H9 (cell line): ENCODE measurements at regions not wholly inside any gene's neighbourhood (a gene's known extent, or its start where the extent isn't known, plus 50 kb on each side); places are given as distances from the start of the nearest gene placed in this dataset.

ENCODE experiments used
- DNase-seq: peaks from one replicate; pipeline ENCODE4 v3.0.0-alpha.2; 2017
- H2AFZ ChIP-seq: one replicate; pipeline ENCODE4 v1.6.1; 2013; ENCODE audit warnings: mild to moderate bottlenecking, low read length, control low read depth, moderate library complexity
- H2AK5ac ChIP-seq: 2 replicates; pipeline ENCODE4 v1.6.1; 2013; ENCODE audit warnings: low read length, control low read depth, mixed read lengths; ENCODE audit not compliant: insufficient read length
- H2BK120ac ChIP-seq: one replicate; pipeline ENCODE4 v1.6.1; 2013; ENCODE audit warnings: low read depth, mild to moderate bottlenecking, low read length, control low read depth, inconsistent platforms; ENCODE audit not compliant: poor library complexity, severe bottlenecking
- H2BK12ac ChIP-seq: 2 replicates; pipeline ENCODE4 v1.6.1; 2013; ENCODE audit warnings: low read length, control low read depth, mixed read lengths, low read depth; ENCODE audit not compliant: insufficient read length
- H2BK15ac ChIP-seq: 2 replicates; pipeline ENCODE4 v1.6.1; 2013; ENCODE audit warnings: low read depth, low read length, control low read depth
- H2BK20ac ChIP-seq: one replicate; pipeline ENCODE4 v1.6.1; 2013; ENCODE audit warnings: low read depth, mild to moderate bottlenecking, low read length, control low read depth, inconsistent platforms; ENCODE audit not compliant: poor library complexity, severe bottlenecking
- H2BK5ac ChIP-seq: 2 replicates; pipeline ENCODE4 v1.6.1; 2013; ENCODE audit warnings: low read length, control low read depth, mixed read lengths; ENCODE audit not compliant: insufficient read length
- H3K14ac ChIP-seq: 2 replicates; pipeline ENCODE4 v1.6.1; 2013; ENCODE audit warnings: low read length, control low read depth; ENCODE audit not compliant: insufficient read depth
- H3K18ac ChIP-seq: 2 replicates; pipeline ENCODE4 v1.6.1; 2013; ENCODE audit warnings: low read depth, mild to moderate bottlenecking, mixed read lengths, low read length, control low read depth; ENCODE audit not compliant: insufficient read length
- H3K23ac ChIP-seq: 2 replicates; pipeline ENCODE4 v1.6.1; 2013; ENCODE audit warnings: low read length, control low read depth, mixed read lengths, low read depth; ENCODE audit not compliant: insufficient read length
- H3K23me2 ChIP-seq: 2 replicates; pipeline ENCODE4 v1.6.1; 2013; ENCODE audit warnings: low read depth, mild to moderate bottlenecking, mixed read lengths, low read length, control low read depth; ENCODE audit not compliant: insufficient read length, poor library complexity, severe bottlenecking
- H3K27ac ChIP-seq: 2 replicates; pipeline ENCODE4 v1.5.1; 2013; ENCODE audit warnings: low read length, control low read depth, mixed read lengths, low read depth; ENCODE audit not compliant: insufficient read length
- H3K27me3 ChIP-seq: 2 replicates; pipeline ENCODE4 v1.6.1; 2013; ENCODE audit warnings: low read length, control low read depth, inconsistent platforms; ENCODE audit not compliant: insufficient read depth
- H3K4ac ChIP-seq: 2 replicates; pipeline ENCODE4 v1.6.1; 2013; ENCODE audit warnings: low read depth, mild to moderate bottlenecking, control low read depth, inconsistent platforms, low read length, moderate library complexity
- H3K4me1 ChIP-seq: 2 replicates; pipeline ENCODE4 v1.6.1; 2013; ENCODE audit warnings: low read length, control low read depth, inconsistent platforms; ENCODE audit not compliant: insufficient read depth
- H3K4me2 ChIP-seq: 2 replicates; pipeline ENCODE4 v1.6.1; 2013; ENCODE audit warnings: low read length, control low read depth, mixed read lengths; ENCODE audit not compliant: insufficient read length, insufficient read depth
- H3K56ac ChIP-seq: 2 replicates; pipeline ENCODE4 v1.6.1; 2013; ENCODE audit warnings: low read depth, mild to moderate bottlenecking, mixed read lengths, low read length, control low read depth; ENCODE audit not compliant: insufficient read length
- H3K79me1 ChIP-seq: 2 replicates; pipeline ENCODE4 v1.6.1; 2013; ENCODE audit warnings: low read depth, mild to moderate bottlenecking, moderate library complexity, low read length, control low read depth, inconsistent platforms; ENCODE audit not compliant: insufficient read depth, poor library complexity, severe bottlenecking
- H3K79me2 ChIP-seq: 2 replicates; pipeline ENCODE4 v1.6.1; 2013; ENCODE audit warnings: low read length, control low read depth, inconsistent platforms; ENCODE audit not compliant: insufficient read depth
- H3K9ac ChIP-seq: 2 replicates; pipeline ENCODE4 v1.6.1; 2013; ENCODE audit warnings: low read length, control low read depth, mixed read lengths; ENCODE audit not compliant: insufficient read length; ENCODE audit errors: extremely low read depth
- H3K9me3 ChIP-seq: one replicate; pipeline ENCODE4 v1.6.1; 2013; ENCODE audit warnings: low read depth, low read length, inconsistent platforms; ENCODE audit not compliant: control insufficient read depth
- H3T11ph ChIP-seq: one replicate; pipeline ENCODE4 v1.6.1; 2013; ENCODE audit warnings: mild to moderate bottlenecking, low read length, control low read depth, inconsistent platforms
- H4K20me1 ChIP-seq: one replicate; pipeline ENCODE4 v1.6.1; 2013; ENCODE audit not compliant: control insufficient read depth, insufficient read length, insufficient read depth
- H4K5ac ChIP-seq: 2 replicates; pipeline ENCODE4 v1.6.1; 2013; ENCODE audit warnings: low read depth, mild to moderate bottlenecking, mixed read lengths, low read length, control low read depth; ENCODE audit not compliant: insufficient read length
- H4K8ac ChIP-seq: replicated peaks from 2 replicates; pipeline ENCODE4 v1.6.1; 2013; ENCODE audit warnings: low read length, control low read depth, mixed read lengths, low read depth; ENCODE audit not compliant: insufficient read length
- H4K91ac ChIP-seq: 2 replicates; pipeline ENCODE4 v1.6.1; 2013; ENCODE audit warnings: low read depth, mild to moderate bottlenecking, moderate library complexity, mixed read lengths, low read length, control low read depth; ENCODE audit not compliant: insufficient read length
- H3K27ac Mint-ChIP-seq, 3 experiments: 2 replicates in 2 of 3; 3 replicates in 1 of 3; pipeline ENCODE4 v1.8.0; 2020 to 2021; ENCODE audit warnings: mixed read lengths in 3 of 3, mild to moderate bottlenecking in 1 of 3, moderate library complexity in 1 of 3
- H3K27me3 Mint-ChIP-seq: 2 replicates; pipeline ENCODE4 v1.8.0; 2021; ENCODE audit warnings: low read depth, mild to moderate bottlenecking, moderate library complexity, mixed read lengths
- H3K36me3 Mint-ChIP-seq, 3 experiments: 2 replicates in 2 of 3; 3 replicates in 1 of 3; pipeline ENCODE4 v1.8.0; 2020 to 2021; ENCODE audit warnings: low read depth in 3 of 3, mixed read lengths in 3 of 3; ENCODE audit not compliant: insufficient read depth in 1 of 3
- H3K4me1 Mint-ChIP-seq, 2 experiments: 2 replicates each; pipeline ENCODE4 v1.8.0; 2020; ENCODE audit warnings: mixed read lengths in 2 of 2
- H3K4me3 Mint-ChIP-seq, 2 experiments: 2 replicates in 1 of 2; 3 replicates in 1 of 2; pipeline ENCODE4 v1.8.0; 2020 to 2021; ENCODE audit warnings: mild to moderate bottlenecking in 2 of 2, mixed read lengths in 2 of 2, moderate library complexity in 1 of 2
- H3K9me3 Mint-ChIP-seq, 2 experiments: 2 replicates in 1 of 2; 3 replicates in 1 of 2; pipeline ENCODE4 v1.8.0; 2020; ENCODE audit warnings: mild to moderate bottlenecking in 2 of 2, mixed read lengths in 2 of 2, moderate library complexity in 1 of 2
- WGBS: extraction: QIAGEN DNeasy Blood & Tissue Kit; methylation state at CpG from one replicate; pipeline ENCODE4 v1.1.7; 2013; ENCODE audit warnings: missing lambda C conversion rate, low lambda C conversion rate, mixed read lengths; ENCODE audit not compliant: insufficient read length; ENCODE audit errors: extremely low coverage; 5-methylcytosine and 5-hydroxymethylcytosine counted together
- TF ChIP-seq, protein P1 (sequence below): fragments of 200-600 bp; sonication (generic); conservative IDR thresholded peaks from 3 replicates; pipeline ENCODE4 v1.8.0; 2021; ENCODE audit warnings: antibody characterized with exemption, mild to moderate bottlenecking

DNA sequence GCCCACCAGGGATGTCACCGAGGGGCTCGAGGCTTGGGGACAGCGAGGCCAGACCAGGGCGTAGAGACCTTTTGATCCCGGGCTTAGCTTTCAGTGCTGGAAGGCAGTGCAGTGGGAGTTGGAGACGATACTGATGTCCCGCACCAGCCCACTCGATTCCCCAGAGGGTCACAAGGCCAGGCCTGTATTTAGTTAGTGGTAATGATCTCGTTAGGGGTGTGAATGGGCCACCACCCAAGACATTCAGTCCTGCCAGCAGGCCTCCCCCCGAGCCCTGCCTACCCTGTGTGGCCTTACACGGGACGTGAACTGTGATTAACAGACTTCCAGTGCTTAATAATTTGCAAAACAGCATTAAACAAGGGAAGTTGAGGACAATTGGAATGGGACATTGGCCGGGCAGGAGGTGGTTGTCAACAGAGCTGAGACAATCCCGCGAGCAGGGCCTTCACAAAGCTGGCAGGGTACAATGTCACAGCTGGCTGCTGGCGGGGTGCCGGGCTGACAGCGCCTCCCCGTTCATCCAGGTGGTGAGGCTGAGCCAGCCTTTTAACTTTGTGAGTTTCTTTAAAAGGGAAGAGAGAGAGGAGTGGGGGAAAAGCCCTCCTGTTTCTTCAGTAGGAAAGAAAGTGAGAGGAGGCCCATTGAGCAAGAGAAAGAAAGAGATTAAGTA lies 175.3 kb upstream of the RALGAPA2 start:
- Histone ChIP-seq H2BK120ac (no peak overlapping the region), H3K79me2 (no peaks in the 10 kb centered on the region), H3K4ac (no peak overlapping the region), H4K91ac (no peak overlapping the region), H3K79me1 (no peaks in the 10 kb centered on the region), H3K9ac (no peak overlapping the region), H3K27me3 (no peaks in the 10 kb centered on the region), H2AK5ac (no peak overlapping the region), H3K23me2 (no peaks in the 10 kb centered on the region), H3K18ac (no peak overlapping the region), H2BK5ac (no peak overlapping the region), H3K23ac (no peak overlapping the region), H4K5ac (no peak overlapping the region), H3K27ac (no peak overlapping the region), H4K8ac (no peak overlapping the region), H3K4me1 (peaks cover 4% of the 10 kb centered on the region; the same call in 1 of the 2 replicates), H3K4me2 (no peak overlapping the region), H2BK20ac (no peak overlapping the region), H3K14ac (no peak overlapping the region), H2BK15ac (no peak overlapping the region), H3K56ac (no peak overlapping the region), H3K9me3 (no peaks in the 10 kb centered on the region), H2BK12ac (no peak overlapping the region), H3T11ph (no peak overlapping the region), H4K20me1 (no peaks in the 10 kb centered on the region), H2AFZ (no peak overlapping the region)
- peak overlapping the region in 1 of 3 experiments; percentile 93; a peak in 3 of 7 replicates for H3K27ac Mint-ChIP-seq
- TF ChIP-seq, protein P1, sequence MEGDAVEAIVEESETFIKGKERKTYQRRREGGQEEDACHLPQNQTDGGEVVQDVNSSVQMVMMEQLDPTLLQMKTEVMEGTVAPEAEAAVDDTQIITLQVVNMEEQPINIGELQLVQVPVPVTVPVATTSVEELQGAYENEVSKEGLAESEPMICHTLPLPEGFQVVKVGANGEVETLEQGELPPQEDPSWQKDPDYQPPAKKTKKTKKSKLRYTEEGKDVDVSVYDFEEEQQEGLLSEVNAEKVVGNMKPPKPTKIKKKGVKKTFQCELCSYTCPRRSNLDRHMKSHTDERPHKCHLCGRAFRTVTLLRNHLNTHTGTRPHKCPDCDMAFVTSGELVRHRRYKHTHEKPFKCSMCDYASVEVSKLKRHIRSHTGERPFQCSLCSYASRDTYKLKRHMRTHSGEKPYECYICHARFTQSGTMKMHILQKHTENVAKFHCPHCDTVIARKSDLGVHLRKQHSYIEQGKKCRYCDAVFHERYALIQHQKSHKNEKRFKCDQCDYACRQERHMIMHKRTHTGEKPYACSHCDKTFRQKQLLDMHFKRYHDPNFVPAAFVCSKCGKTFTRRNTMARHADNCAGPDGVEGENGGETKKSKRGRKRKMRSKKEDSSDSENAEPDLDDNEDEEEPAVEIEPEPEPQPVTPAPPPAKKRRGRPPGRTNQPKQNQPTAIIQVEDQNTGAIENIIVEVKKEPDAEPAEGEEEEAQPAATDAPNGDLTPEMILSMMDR, result 0 out of 3 replicates have a peak, but pooled peaks have one; percentile 18
- H3K4me1 Mint-ChIP-seq, result peaks cover 44% of the 10 kb centered on the region in 2 experiments
- no CpG with 5 or more reads among the region's 19 CpGs for WGBS
- H3K27me3 Mint-ChIP-seq, result peaks cover 16% of the 10 kb centered on the region
- DNase-seq, result peak; percentile 64
- H3K4me3 Mint-ChIP-seq, result 0 out of 5 replicates have a peak overlapping the region, but pooled peaks of 1 of the 2 experiments have one; percentile 6
- peaks cover 0 to 5% of the 10 kb centered on the region in 2 experiments; a peak in 1 of 5 replicates for H3K9me3 Mint-ChIP-seq
- H3K36me3 Mint-ChIP-seq, result no peaks in the 10 kb centered on the region
